Osteocyte (in vitro differentiated cells): ENCODE measurements at regions not wholly inside any gene's neighbourhood (a gene's known extent, or its start where the extent isn't known, plus 50 kb on each side); places are given as distances from the start of the nearest gene placed in this dataset.

ENCODE experiments used
- DNase-seq: peaks from one replicate; pipeline ENCODE4 v3.0.0; 2021; ENCODE audit warnings: mixed read lengths; ENCODE audit not compliant: unreplicated experiment; ENCODE audit errors: extremely low spot score
- H3K27ac Mint-ChIP-seq: one replicate; pipeline ENCODE4 v1.8.0; 2021; ENCODE audit warnings: mild to moderate bottlenecking, mixed read lengths; ENCODE audit not compliant: unreplicated experiment
- H3K27me3 Mint-ChIP-seq: one replicate; pipeline ENCODE4 v1.8.0; 2021; ENCODE audit warnings: mixed read lengths; ENCODE audit not compliant: unreplicated experiment
- H3K36me3 Mint-ChIP-seq: one replicate; pipeline ENCODE4 v1.8.0; 2021; ENCODE audit warnings: mixed read lengths; ENCODE audit not compliant: unreplicated experiment
- H3K4me1 Mint-ChIP-seq: one replicate; pipeline ENCODE4 v1.8.0; 2021; ENCODE audit warnings: mixed read lengths; ENCODE audit not compliant: unreplicated experiment
- H3K4me3 Mint-ChIP-seq: one replicate; pipeline ENCODE4 v1.8.0; 2021; ENCODE audit warnings: mild to moderate bottlenecking, moderate library complexity, mixed read lengths; ENCODE audit not compliant: unreplicated experiment
- H3K9me3 Mint-ChIP-seq: one replicate; pipeline ENCODE4 v1.8.0; 2021; ENCODE audit warnings: mixed read lengths; ENCODE audit not compliant: unreplicated experiment
- CTCF ChIP-seq: fragments of 200-600 bp; sonication (generic); IDR thresholded peaks from 2 replicates; pipeline ENCODE4 v1.5.0; 2021; ENCODE audit warnings: antibody characterized with exemption, mild to moderate bottlenecking, moderate library complexity

- Mint-ChIP-seq H3K27me3 (no peaks in the 10 kb centered on the region), H3K36me3 (no peaks in the 10 kb centered on the region), H3K4me3 (no peak overlapping the region), H3K4me1 (peaks cover 26% of the 10 kb centered on the region), H3K9me3 (no peaks in the 10 kb centered on the region), H3K27ac (no peak overlapping the region)
- DNase-seq: no peak
- no peak for TF ChIP-seq CTCF
These were observed 97.9 kb upstream of the C3orf80 start for GRCh38 chr3:160127308-160127707.

GRCh38 chr3:160128056-160128455 is 97.2 kb upstream of the C3orf80 start:
- H3K4me1 Mint-ChIP-seq: peaks cover 26% of the 10 kb centered on the region
- DNase-seq: no peak
- H3K9me3 Mint-ChIP-seq: no peaks in the 10 kb centered on the region
- no peak for TF ChIP-seq CTCF
- H3K4me3 Mint-ChIP-seq: no peak overlapping the region
- H3K36me3 Mint-ChIP-seq: no peaks in the 10 kb centered on the region
- H3K27me3 Mint-ChIP-seq: no peaks in the 10 kb centered on the region
- no peak overlapping the region for H3K27ac Mint-ChIP-seq

GRCh38 chr3:160129459-160130061 is 95.7 kb upstream of the C3orf80 start:
- no peak for DNase-seq

GRCh38 chr3:160130071-160130470 is 95.2 kb upstream of the C3orf80 start:
- no peak overlapping the region for H3K4me3 Mint-ChIP-seq
- no peak for DNase-seq
- no peaks in the 10 kb centered on the region for H3K36me3 Mint-ChIP-seq
- H3K9me3 Mint-ChIP-seq: no peaks in the 10 kb centered on the region
- no peak for TF ChIP-seq CTCF
- H3K27me3 Mint-ChIP-seq: no peaks in the 10 kb centered on the region
- H3K4me1 Mint-ChIP-seq: peaks cover 26% of the 10 kb centered on the region
- peak overlapping the region; percentile 61 for H3K27ac Mint-ChIP-seq

More at GRCh38 chr3:160129459-160130061, 95.7 kb upstream of the C3orf80 start:
- H3K9me3 Mint-ChIP-seq: no peaks in the 10 kb centered on the region
- H3K4me3 Mint-ChIP-seq: no peak overlapping the region
- H3K4me1 Mint-ChIP-seq: peaks cover 26% of the 10 kb centered on the region
- no peaks in the 10 kb centered on the region for H3K27me3 Mint-ChIP-seq
- TF ChIP-seq CTCF: no peak
- H3K36me3 Mint-ChIP-seq: no peaks in the 10 kb centered on the region
- peak overlapping the region; percentile 61 for H3K27ac Mint-ChIP-seq

GRCh38 chr3:160130950-160131349 is 94.3 kb upstream of the C3orf80 start:
- DNase-seq: no peak
- H3K4me3 Mint-ChIP-seq: no peak overlapping the region
- peaks cover 19% of the 10 kb centered on the region for H3K4me1 Mint-ChIP-seq
- no peaks in the 10 kb centered on the region for H3K27me3 Mint-ChIP-seq
- H3K27ac Mint-ChIP-seq: no peak overlapping the region
- H3K36me3 Mint-ChIP-seq: no peaks in the 10 kb centered on the region
- no peak for TF ChIP-seq CTCF
- no peaks in the 10 kb centered on the region for H3K9me3 Mint-ChIP-seq
